HG03571 (cell line): ENCODE measurements at regions not wholly inside any gene's neighbourhood (a gene's known extent, or its start where the extent isn't known, plus 50 kb on each side); places are given as distances from the start of the nearest gene placed in this dataset.

Experiments
- ATAC-seq: cut with Tn5 transposase; IDR thresholded peaks from one replicate; pipeline ENCODE4 v1.9.1; 2021; ENCODE audit not compliant: unreplicated experiment

DNA sequence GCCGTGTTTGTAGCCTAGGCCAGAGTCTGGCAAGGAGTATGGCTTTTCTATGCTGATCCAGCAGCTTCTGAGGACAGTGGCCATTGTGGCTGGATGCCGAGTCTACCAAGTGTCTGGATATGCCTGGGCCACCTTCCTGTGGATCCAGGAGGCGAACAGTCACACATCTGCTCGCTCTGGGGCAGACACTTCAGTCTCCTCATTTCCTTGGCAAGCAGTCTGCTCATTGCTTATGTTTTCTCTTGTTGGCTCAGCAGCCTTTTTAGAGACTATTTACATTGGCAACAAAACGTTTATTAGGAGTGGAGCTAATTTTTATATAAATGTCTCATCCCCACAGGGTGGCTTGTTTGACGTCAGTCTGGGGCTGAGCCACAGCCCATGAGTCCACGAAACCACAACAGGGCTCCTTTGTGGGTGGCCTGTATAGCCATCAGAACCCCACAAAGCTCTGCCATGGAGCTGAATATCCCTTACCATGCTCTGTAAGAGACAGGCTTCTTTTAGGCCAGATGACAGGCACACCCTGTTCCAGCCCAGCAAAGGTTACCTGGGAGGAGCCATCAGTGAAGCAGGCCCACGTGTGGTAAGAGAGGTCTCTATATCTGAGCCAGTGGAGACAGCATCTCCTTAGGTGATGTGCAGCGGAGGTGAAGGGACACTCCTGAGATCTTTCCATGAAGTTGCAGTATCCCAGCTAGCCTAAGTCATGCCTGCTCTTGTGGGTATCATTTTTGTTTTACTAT, 221.7 kb downstream of the DIRAS2 start:
- no peak for ATAC-seq

DNA sequence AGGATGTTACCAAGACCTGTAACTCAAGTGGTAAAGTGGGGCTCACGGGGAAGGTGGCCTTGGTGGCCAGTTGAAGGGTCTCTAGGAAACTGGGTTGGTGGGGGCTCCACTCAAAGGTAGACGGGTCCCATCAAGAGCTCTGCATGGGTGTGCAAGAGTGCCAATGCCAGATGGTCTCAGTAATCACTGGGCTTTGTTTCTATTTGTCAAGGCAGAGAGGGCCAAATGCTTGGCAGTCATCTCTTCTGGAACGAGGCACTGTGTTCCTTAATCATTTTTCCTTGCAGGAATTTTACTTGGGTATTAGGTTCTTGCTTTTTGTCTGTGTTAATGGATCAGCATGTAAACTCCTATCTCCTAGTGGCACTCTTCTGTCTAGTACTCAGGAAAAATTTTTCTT, 220.8 kb downstream of the DIRAS2 start:
- no peak for ATAC-seq

DNA sequence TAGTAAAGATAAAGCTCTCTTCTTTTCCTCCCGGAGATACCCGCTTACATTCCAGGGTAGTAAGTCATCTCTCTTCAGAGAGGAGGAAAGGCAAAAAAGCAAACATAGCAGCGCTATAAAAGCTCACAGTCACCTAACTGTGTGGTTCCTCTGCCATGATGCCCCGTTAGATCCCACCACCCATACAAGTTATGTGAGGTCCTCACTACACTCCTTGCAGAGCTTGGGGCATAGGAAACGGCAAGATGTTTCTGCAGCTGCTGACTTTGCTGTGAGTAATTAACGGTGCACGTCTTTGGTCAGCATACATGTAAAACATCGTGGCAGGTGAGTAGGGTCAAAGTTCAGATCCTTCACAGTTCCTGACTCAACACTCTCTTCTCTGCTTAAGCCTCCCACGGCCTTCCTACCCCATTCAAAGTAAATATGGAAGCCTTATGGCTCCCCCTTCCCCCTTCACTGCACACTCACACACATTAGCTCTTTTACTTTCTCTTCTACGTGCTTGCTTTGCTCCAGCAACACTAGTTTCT, 218.9 kb downstream of the DIRAS2 start:
- ATAC-seq: no peak

DNA sequence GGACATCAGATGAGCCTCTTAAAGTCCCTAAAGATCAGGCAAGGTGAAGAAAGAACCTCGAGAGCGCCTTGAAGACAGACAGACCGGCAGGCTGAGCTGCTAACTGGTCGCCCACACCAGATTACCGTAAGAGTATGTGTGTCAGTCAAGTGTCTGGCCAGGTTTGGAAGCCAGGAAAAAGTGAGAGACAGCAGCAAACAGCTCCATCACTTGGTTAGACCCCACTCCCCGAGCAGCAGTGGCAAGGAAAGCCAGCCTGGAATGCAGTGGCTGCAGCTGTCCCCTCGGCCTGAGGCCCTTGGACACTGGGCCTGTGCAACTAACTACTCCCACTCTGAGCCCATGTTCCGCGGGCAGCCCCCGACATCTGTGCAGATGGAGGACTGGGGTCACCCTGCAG, 214.1 kb downstream of the DIRAS2 start:
- ATAC-seq: no peak

DNA sequence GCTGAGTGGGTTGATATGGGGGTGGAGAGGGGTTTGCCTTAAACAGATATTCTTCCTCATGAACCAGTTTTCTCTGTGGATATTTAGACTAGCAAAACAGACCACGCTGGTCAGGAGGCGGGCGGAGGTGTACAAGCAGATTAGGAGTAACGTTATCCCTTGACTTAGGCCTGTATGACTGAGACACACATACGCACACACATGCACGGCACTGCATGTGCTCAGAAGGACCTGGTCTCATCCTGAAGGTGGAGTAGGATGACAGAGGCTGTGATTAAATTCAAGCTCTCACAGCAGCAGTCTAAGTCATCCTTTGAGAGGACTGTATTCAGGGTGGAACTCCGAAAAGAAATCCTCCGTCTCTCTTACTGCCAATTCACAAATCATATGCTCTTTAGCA, 209.7 kb downstream of the DIRAS2 start:
- no peak for ATAC-seq

DNA sequence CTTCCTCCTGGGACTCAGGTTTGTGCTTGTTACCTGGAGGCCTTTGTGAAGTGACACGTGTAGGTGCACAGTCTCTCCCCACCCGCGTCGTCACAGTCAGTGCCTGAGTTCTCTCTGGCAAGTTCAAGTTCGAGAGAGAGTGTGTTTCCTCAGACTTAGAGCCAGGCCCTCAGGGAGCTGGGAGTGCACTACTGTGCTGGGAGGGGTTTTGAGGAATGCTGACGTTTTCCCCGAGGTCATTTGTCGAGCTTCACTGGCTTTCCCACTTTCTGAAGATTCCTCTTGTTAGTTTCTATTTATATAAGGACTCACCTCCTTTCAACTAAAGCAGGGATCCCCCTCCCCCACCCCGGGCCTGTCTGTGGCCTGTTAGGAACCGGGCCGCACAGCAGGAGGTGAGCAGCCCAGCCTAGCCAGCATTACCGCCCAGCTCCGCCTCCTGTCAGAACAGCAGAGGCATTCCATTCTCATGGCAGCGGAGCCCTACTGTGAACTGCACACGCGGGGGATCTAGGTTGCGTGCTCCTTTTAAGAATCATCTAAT, 209.2 kb downstream of the DIRAS2 start:
- no peak for ATAC-seq

DNA sequence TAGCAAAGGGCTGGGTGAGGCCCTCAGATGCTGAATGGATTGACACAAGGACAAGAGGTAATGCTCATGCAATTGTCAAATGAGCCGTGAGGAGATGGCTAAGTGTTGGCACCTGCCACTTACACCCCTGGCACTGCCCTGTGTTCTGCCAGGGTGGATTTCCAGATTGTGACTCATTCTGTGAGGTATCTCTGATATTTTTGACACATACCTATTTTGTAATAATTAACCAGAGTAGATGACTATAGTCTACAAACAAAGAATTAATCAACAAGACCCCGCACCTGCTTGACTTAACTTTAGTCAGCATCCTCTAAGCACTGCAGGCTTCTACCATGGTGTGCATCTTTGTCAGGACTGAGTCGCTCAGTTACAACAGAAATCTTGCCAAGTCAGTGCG, 200.8 kb downstream of the DIRAS2 start:
- no peak for ATAC-seq

DNA sequence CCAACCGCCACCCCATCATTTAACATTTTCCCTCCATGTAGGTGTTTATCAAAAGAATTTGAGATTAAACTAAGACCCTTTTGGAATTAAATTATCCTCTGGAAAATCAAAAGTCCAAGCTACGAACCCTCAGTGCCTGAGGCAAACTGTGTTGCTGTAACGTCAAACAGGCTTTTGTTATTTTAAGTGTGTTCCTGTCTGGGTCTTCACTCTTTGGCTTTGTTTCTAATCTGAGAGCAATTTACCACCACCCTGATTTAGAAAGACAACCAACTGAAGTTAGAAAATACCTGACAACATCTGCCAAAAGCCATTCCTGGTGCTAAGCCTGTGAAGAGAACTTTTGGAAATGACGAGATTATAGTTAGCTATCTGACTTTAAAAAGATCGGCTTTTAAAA, 199.9 kb downstream of the DIRAS2 start:
- ATAC-seq: no peak

DNA sequence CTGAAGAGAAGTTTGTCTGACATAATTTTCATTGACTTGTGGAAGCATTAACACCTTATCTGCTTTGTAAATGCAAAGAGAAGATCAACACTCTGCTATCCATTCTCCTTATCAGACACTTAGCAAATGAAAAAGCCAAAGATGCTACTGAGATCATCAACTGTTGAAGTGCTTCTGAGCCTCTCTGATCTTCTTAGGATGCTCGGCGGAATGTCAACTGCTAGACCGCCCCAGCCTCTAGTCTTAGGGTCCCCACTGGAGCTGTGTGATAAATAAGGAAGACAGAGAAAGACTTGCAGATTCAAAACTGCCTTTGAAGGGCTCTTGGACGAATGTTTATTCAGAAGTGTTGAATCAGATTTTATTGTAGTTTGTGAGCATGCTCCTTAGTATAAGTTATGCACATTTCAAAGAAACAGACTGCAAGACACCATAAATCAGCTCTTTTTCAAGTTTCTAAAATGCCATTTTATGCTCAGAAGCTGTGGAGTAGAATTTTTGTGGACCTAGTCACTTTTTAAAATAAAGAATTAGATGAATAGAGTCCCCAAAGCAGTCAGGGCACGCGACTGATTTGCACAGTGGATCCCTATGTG, 197.9 kb downstream of the DIRAS2 start:
- ATAC-seq: no peak

DNA sequence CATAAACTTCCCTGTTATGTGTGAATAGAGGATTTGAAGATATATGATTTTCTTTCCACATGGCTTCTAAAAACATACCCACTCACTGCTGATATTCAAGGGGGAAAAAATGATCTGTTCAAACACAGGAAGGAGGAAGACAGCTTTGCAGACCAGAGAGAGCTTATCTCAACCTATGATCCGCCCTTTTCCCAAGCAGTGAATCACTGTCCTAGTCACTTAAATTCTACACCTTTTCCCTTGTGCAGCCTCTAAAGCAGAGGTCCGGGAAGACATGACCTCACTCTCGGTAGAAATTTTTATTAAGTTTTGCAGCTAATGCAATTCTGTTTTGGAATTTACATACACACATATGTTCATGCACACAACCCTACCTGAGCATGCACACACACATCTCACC, 197.2 kb downstream of the DIRAS2 start:
- no peak for ATAC-seq

DNA sequence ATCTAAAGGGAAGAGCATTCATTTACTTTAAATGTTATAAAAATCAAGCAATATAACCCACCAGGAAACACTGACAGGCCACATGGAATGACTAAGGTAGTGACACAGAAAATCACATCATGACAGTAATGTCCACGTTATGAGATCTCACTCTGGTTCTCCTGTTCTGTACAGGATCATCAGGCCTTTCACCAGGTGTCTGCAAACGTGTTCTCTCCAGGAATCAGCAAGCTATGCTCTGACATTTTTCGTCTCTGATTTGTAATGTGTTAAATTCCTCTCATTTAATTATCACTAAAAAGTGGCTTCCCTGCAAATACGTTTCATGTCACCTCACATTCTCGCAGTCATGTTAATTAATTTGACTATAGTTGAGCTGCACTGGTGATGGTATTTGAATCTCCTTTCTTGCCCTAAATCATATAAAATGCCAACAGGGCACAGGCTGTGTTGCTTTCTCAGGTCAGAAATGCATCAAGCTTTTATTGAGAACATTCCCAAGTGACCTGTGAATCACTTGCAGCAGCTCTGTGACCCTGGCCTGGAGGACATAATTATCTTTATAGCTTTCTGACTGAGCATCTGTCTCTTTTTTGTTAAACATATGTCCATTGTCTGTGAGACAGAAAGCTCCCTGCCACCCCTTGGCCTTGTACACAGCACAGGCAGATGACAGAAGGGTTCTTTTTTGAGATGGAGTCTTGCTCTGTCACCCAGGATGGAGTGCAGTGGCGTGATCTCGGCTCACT, 196.2 kb downstream of the DIRAS2 start:
- no peak for ATAC-seq

DNA sequence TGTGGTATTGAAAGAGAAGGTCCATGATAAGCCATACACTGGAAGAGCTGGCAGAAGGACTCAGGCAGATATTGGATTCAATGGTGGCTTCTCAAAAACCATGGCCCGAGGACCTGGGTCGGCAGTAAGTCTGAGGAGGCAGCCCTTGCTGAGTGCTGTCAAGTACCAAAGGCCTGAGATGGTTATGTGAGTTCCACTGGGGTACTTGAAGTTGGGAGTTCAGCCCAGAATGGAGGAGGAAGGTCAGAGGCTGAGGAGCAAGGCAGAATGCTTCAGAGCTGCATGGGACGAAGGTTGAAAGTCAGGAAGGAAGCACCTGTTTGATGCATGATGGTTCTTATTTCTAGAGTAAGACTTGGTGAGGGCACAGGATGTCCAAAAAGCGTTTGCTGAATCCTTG, 194.9 kb downstream of the DIRAS2 start:
- no peak for ATAC-seq

DNA sequence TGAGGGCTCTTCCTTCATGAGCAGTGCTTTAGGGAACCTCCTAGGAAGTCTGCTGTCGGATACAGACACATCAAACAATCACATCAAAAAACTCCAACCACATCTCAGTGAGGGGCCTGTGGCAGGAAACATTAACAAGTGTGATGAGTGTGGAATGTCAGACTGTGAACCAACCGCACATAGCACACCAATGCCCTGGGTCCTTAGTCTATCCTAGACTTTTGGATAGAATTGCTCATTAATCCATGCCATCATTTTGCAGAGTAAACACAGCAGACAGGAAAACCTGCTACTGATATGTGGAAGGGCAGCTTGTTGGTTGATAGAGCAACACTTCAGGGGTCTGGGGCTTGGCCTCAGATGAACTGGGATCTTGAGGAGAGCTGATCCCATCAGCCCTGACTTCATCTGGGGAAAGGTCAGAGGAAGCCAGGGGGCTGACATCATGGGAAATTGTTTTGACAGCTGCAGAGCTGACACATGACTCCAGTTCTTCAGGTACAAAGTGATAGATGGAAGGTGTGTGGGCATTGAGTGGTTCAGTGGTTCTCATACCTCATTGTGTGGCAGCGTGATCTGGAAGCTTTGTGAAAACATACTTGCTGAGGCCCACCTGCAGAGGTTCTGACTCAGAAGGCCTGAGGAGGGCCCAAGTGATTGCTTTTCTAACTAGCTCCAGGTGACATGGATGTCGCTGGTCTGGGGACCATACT, 193.3 kb downstream of the DIRAS2 start:
- ATAC-seq: no peak

DNA sequence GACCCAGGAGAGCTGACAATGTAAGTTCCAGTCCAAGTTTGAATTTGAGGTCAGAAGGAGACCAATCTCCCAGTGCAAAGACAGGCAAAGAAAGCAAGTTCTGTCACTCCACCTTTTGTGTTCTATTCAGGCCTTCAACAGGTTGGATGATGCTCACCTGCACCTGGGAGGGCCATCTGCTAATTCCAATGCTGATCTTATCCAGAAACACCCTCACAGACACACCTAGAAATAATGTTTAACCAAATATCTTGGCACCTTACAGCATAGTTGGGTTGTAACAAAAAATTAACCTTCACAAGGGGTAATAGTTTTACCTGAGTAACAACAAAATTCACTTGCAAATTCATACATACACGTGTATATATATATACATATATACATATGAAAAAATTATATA, 190.8 kb downstream of the DIRAS2 start:
- ATAC-seq: no peak

DNA sequence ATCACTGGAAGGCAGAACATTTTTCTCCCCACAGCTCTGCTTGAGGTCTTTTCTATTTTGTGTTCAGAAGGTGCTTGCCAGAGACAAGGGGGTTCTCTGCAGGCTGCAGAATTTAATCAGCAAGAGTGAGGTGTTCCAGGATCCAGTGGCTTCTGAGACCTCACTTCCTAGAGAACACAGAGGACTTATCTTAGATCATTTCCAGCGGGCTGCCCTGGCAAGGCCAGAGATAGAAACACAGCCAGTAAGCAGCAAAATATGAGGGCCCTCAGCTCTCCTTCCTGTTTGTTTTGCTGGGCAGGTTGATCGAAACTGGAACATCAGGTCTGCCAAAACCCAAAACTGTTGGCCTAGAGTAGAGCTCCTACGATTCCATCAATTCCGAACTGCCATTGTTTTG, 187.3 kb downstream of the DIRAS2 start:
- ATAC-seq: no peak

DNA sequence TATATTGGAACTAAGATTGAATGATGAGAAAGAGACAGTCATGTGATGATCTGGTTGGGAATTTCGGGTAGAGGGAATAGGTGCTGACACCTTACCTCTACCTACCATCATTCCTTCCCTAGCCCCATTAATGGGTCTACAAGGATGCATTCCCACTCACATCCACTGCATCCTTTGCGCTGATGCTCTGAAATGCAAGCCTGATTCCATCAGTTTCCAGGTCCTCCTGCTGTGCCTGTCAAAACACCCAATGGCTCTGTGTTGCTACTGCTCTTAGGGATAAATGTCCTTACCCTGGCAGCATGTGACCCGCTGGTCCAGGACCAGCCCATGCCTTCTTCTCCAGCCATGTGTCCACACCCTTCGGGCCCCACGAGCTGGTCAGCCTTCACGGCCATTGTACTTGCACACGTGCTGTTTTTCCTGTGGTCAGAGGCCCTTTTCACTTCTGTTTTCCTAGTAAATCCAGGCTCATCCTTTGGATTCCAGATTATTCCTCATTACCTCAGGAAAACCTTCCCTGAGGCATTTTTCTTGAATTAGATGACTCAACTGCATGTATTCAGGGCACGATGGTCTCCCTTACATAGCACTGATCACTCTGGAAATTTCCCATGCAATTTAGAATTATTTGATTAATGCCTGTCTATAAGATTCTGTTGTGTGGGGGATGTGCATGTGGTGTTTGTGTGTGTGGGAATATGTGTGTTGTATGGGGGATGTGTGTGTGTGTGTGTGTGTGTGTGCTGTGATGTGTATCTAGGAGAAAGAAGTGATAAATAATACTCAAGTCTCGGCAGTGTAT, 185.0 kb downstream of the DIRAS2 start:
- no peak for ATAC-seq

DNA sequence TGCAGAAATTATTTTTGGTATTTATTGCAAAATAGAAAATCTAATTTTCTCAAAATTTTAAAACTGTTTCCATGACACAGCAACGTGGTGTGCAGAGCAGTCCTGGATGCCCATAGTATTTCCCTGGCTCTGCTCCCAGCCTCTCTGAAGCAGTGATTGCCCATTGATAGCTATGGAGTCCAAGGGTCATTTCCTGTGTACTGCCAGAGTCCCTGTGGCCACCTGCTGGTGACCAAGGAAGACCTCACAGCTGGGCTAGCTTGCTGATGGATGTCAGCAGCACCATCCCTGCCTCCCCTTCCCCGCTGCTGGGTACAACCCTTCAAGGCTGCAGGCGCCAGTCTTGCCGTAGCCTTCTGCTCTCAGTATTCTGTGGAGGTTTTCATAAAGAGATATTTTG, 184.1 kb downstream of the DIRAS2 start:
- ATAC-seq: no peak

DNA sequence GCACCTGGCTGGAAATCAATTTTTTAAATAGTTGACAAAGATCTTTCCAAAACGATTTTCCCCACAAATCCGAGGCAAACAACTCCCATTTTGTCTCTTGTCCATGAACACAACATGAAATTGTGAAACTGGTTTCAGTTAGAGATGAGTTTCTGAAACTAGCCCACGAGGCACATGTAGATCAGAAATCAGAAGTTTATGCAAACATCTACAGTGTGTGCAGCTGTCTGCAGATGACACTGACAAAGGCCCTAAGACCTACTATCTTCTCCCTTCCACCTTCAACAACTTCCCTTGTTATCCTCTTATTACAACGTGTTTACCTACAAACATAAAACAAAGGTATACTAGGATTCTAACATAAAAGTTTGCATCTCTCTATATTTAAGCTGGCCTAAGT, 183.3 kb downstream of the DIRAS2 start:
- no peak for ATAC-seq

DNA sequence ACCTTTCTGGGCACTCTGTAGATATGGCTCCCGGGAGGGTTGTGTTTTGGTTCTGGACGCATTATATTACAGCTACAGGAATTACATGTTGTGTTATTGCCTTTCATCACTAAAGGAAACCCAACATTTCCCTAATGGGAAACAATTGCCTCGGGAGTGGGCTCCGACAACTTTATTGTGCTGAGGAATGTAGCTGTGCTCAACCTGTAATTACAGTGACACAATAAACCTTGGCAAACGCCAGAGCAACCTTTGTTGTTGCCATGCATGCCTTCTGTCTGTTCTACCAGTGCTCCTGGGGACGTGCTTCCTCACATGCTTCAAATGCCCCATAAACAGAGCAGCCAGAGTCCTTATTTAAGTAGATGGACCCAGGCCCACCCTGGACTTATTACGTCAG, 182.4 kb downstream of the DIRAS2 start:
- no peak for ATAC-seq

DNA sequence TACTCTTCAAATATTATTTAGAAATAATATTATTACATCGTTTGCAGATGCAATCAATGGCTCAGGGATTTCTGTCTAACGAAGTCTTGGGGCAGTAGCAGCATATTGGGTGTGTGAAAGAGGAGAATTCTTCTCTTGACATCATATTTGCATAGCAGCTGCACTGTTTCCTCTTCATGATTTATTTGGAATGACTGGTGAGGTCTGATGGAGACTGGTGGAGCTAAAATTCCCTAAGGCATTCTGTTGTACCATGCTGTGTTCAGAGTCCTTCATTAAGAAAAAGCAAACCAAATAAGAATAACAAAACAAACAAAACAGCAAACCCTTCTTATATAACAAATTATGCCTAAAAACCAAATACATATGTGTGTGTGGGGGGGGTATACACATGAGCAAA, 177.6 kb downstream of the DIRAS2 start:
- no peak for ATAC-seq
